ENCODE measurements at regions not wholly inside any gene's neighbourhood (a gene's known extent, or its start where the extent isn't known, plus 50 kb on each side); places are given as distances from the start of the nearest gene placed in this dataset.
A peak's percentile ranks its signal among the peaks of the same experiment; 100 is the strongest.

DNA sequence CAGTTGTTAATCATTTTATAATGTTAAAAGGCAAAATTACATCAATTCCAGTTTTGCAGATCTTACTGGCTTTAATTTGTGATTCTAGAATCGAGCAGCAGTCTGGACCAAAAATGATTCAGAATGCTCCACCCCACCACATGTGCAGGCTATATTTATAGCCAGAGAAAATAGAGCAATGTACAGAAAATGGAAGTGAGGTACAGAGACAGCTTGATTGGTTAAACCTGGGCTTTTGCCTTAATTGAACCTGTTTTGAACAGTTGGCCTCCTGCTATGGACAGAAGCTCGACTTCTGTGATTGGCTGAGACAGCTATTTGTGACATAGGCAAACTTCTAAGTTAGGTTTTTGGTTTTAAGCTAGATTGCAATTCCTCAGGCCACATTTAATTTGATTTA is 607.4 kb upstream of the MIR17HG start:
- no peak for DNase-seq

DNA sequence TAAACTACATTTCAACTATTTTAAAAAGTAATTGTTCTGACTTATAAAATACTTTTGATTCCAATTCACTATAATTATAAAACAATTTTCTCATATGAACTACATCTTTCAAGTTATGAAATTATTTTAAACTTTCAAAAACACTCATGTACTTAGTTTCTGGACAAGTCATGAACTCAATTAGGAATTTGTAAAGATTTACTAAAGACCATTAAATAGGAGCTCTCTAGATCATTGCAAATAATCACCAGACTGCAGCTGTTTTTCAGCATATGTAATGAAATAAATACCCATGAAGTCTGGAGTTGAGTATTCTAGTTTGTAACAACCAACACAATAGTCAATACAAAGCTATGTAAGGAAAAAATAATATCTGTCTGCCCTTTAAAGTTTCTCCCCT is 605.1 kb upstream of the MIR17HG start:
- DNase-seq = no peak

DNA sequence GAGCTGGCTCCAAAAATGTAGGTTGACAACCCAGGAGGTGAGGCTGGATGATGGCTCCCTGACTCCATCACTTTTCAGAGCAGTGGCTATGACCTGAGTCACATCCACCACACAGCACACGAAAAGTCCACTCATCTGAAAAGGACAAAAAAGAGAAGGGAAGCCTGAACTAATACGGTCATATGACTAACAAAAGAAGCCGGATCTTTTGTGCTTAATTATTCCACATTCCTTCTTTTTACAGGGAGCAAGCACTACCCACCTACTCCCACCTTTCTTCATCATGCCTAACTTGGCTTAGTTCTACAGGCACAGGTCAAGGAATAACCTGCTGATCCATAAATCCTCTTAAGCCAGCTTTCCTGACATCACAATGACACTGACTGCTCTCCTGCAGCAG is 601.3 kb upstream of the MIR17HG start:
- no peak for DNase-seq

DNA sequence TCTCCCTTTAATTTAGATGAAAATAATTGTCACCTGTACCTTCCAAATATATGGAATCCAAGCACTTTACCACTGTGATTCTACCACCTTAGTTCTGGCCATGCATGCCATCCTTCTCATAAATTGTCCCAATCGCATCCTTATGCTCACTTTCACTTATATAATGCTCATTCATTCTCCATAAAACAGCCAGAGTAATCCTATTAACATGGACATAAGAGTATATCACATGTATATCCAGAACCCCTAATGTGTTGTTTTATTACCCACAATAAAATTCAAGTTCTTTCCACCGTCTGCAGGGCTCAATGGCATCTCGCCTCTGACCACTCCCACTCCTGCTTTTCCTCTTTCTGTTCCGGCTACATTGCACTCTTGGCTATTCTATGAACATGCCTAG is 597.5 kb upstream of the MIR17HG start:
- DNase-seq = no peak

DNA sequence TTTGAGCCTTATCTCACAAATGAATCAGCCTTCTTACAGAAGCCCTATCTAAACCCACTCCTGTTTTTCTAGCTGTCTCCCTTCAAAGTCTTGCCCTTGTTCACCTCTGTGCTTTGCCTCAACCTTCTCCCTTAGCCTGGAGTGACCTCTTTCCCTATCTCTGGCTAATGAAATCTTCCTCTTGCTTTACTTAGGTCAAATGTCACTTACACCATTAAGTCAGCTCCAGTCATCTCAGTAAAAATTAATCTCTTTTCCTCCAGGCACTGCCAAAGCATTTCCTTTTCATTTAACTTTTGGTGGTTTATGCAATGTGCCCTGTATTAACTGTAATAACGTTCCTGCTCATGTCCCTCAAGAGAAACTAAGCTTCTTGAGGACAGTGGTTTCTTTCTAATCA is 596.5 kb upstream of the MIR17HG start:
- DNase-seq = no peak

DNA sequence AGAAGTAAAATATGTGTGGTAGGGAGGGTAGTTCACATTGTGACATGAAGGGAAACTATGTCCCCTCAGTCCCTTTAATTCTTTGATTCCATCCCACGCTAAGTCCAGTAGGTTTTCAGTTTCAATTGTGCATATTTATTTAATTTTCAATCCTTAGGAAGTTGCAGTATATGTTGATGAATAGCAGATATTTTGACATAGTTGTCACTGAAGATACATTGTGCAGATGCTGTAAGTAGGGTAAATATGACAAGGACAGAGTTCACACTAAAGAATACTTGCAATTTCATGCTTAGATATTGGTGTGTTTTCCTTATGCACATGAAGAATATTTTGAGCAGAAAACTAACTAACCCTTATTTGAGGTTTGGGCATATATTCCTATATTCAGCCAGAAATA is 595.4 kb upstream of the MIR17HG start:
- DNase-seq = no peak

DNA sequence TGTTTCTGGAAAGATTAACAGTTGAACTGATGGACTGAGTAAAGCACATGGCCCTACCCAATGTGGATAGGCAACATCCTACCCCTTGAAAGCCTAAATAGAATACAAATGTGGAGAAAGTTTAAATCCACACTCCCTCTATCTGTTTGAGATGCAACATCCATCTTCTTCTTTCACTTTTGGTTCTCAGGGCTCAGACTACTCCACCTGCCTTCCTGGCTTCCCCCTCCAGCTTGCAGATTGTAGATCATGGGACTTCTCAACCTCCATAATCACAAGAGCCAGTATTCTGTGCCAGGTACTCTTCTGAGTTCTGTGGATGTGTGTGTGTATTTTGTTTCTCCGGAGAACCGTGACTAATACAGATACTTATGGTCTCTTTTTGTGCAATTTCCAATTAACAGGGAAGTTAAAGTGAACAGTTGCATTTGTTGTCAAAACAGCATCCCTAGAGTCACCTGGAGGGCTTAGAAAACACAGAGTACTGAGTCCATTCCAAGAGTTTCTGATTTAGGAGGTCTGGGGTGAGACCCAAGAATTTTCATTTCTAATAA is 590.3 kb upstream of the MIR17HG start:
- DNase-seq = no peak

DNA sequence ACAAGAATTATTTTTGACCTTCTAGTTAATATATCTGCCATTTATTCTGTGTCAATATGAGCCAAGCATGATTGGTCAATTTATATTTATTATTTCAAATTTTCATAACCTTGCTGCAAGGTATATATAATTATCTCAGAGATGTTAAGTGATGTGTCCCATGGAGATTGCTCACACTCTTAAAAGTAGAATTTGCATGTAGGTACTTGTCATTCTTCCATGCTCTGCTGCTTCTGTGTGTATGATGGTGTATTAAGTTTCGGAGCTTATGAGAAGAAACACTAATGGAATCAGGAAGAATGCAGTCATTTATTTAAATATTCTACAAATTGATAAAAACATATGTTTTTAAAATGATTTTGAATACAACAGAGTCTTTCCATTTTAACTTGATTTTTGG is 586.8 kb upstream of the MIR17HG start:
- DNase-seq = no peak

DNA sequence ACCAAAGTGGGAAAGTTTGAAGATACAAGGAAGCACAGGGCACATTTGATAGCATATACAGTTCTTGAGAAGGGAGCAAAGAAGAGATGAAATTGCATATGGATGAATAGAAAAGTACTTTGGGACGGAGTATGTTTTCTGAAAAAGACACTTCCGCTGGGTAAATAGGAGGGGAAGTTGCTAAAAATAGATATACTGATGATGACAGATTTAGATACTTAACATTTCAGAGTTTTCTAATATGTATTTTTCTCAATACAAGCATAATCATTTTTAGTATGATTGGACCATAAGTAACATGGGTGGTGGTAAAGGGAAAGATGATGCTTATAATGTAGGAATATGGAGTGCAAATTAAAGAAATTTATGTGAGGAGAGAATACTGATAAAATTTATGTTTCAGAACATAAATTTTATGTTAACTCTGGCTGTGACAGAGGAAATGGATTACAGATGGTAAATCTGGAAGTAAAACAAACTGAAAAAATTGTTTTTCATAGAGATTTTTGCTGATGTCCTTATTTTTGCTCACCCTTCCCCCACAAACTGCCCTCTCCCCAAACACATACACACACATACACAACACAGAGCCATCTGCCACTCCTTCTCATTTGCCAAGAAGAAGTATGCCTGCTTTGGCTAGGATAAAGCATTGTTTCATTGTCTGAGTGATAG is 583.9 kb upstream of the MIR17HG start:
- no peak for DNase-seq

DNA sequence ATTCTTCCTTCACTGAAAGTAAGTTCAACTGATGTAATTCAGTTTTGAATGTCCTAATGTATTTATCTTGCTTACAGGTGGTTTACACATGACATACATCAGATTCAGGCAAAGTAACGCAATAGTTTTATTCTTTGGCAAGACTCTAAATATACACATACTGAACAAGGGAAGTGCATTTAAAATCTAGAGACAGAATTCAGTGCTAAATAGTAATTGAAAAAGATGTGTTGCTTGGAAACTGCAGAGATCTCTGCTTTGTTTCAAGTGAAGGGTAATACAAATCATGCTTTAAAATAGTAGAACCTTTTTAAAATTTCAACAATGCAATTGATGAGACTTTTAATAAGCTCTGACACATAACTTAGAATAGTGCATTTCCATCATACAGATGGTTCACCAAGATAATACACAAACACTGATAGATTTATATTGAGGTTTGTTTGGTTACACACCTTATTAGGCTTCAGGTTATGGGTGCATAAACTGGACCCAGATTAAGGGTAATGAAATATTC is 581.0 kb upstream of the MIR17HG start:
- no peak for DNase-seq

DNA sequence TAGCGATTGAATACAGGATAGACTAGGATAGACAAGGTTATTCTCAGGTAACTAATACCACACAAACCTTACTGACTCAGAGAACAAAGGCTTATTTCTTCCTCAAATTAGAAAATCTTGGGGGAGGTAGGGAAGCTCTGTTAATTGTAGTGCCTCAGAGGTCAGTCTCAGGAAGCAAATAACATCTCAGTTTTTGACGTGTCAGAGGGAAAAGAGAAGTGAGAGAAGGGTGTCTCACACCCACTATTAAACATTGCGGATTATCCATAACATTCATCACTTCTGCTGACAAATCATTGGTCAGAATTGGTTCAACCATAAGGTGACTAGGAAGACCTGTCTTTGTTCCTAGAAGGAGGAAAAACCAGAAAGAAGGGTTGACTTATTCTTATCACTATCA is 579.4 kb upstream of the MIR17HG start:
- DNase-seq = no peak

DNA sequence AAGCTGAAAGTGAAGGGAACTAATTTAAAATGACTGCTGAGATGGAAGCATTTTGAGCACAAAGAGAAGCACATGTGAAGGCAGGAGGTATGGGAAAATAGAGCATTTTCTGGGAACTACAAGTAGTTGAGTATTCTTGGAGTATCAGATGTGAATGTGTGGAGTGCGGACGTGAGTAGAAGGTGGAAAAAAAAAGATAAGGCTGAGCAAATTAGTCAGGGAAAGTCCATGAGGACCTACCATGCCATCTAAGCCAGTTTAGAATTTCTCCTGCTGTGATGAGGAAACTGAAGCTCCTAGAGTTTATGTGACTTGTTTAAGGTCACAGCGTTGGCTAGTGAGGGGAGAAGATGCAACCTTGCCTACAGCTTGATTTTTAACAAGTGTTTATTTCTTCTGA is 578.1 kb upstream of the MIR17HG start:
- DNase-seq = no peak

DNA sequence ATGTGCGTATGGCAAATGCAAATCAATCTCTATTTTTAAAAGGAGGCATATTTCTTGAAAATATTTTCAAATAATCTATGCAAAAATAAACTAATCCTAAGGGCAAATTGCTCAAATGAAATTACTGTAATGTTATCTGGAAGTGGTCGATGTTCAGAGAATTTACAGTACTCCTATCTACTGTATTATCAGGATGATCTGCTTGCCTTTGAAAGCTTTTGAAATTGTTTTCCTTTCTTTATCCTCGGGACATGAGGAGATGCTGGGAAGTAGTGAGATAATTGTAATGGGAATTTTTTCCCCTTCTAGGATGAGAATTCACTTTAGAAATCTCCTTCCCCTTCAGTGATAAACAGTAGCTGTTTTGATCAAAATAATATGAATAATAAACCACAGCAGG is 577.2 kb upstream of the MIR17HG start:
- DNase-seq = no peak

DNA sequence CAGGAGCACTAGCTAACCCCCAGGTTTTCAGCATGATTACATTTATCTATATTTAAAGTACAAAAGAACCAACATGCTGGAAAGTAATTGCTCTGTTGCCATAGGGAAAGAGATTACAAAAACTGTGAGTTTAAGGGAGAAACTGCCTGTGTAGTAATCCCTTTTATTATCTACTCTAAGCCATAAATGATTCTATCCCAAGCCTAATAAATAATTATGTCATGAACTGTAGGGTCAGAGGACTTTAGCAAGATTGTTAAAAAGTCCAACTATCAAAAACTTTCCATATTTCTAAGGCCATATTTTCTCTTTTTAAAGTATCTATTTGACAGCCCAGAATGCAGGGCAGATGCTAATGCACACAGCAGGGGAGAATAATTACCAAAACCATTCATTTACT is 573.8 kb upstream of the MIR17HG start:
- no peak for DNase-seq

DNA sequence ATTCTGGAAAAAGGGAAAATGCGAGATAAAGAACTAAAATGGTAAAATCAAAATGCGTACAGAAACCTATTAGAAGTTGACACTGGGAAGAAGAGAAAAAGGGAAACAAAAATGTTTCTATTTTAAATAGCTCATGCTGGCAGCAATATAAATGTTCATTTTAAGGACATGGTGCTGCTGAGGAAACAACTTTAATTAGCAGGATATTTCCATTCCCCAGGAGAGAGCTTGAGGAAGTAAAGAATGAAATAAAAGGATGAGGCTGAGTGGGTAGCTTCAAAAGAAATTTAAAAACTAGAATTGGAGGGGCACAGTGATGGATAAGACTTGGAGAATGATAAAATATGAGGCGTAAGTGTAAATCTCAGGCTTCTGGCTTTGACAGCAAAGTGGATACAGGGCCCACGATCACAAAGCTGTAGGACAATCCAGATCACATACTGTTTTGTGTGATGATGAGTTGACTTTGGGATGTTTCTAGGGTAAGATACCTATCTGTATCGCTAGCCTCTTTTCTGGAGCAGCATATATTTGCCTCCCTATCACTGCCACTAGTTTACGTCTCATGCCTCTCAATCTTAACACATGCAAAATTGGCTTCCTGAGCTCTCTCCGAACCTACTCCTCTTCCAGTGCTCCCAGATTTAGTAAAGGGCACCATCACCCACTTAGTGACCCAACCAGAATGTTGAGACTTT is 571.3 kb upstream of the MIR17HG start:
- no peak for DNase-seq

DNA sequence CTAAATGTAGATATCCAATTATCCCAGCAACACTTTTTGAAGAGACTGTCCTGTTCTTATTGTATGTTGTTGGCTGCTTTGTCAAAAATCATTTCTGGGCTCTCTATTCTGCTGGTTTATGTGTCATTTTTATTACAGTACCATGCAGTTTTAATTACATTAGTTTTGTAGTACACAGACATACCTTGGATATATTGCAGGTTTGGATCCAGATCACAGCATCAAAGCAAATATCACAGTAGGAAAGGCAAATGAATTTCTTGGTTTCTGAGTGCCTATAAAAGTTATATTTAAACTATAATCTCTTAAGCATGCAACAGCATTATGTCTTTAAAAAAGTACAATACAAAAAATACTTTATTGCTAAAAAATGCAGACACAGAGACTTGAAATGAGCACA is 564.2 kb upstream of the MIR17HG start:
- DNase-seq = no peak

DNA sequence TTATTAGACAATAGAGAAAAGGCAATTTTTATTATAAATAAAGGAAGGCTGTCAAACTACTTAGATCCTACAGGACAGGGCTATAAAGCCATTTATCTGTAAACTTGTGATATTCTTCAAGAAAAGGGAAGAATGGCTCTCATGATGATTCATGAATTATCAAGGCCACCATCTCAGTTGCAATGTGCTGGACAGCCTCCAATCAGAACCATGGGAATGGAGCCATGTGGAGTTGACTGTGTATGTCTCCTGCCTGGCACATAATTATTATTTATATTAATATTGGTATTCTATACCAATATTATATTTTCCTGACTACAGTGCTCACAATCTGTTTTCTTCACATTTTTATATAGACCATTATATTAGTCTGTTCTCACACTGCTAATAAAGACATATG is 560.5 kb upstream of the MIR17HG start:
- DNase-seq = no peak

DNA sequence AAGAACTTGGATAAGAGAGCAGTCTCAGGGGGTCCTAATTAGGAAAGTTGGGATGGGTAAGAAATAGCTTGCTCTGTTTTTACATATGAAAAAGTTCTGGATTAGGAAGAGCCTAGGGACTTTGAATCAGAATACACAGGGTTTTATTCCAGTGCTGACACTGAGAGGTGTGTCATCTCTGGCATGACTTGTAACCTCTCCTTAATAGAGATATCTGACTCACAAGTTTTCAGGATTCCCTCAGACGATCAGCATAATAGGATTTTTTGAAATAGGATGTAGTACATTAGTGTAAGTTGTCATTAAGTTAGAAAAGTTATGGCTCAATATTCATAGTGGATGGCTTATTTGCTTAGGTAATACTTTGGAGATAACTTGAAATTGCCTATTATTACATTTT is 555.2 kb upstream of the MIR17HG start:
- DNase-seq = no peak

DNA sequence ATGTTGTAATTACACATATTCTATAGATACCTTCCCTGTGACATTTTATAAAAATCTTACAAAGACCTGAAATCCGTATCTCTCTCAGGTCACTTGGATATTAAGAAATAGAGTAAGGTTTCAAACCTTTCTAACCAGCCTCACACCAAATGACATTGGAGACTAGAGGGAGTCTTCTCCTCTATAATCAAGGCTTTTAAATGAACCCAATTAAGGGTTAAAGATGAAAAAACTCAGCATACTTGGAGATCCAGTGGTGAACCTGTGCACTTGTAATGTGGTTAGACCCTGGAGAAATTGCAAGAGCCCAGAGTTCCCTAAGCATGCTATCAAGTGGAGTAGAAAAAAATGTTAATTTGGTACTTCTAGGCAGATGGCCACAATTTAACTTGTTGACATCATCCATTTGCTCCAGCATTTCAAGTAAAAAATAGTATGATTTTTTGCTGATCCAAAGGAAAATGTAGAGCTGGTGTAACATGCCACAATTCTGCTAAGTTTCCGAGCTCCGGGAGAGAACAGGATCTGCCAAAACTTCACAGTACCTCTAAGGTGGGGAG is 554.1 kb upstream of the MIR17HG start:
- no peak for DNase-seq

DNA sequence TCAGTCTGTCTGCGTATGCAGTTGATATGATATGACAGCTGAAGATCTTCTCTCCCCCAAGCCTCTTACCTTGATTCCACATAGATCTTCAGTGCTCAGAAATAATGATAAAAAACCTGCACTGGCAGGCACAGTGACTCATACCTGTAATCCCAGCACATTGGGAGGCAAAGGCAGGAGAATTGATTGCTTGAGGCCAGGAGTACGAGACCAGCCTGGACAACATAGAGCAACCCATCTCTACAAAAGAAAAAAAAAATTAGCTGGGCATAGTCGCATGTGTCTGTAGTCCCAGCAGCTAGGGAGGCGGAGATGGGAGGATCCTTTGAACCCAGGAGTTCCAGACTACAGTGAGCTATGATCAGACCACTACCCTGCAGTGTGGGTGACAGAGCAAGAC is 551.0 kb upstream of the MIR17HG start:
- DNase-seq = no peak

DNA sequence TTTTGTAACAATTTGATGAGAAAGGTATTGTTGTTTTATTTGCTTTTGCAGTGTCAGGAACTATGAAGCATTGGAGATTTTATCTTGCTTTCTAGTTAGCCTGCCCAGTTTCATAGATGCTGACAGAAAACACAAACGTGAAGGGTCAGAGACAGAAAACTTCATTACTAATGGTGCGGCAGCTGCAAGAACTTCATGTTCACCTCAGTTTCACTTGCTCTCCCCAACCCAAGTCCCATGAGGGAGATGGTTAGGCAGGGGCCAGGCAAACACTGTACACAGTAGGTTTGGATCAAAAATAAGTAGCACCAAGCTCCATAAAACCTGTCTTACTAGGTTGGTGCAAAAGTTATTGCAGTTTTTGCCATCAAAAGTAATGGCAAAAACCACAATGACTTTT is 550.2 kb upstream of the MIR17HG start:
- DNase-seq = no peak

DNA sequence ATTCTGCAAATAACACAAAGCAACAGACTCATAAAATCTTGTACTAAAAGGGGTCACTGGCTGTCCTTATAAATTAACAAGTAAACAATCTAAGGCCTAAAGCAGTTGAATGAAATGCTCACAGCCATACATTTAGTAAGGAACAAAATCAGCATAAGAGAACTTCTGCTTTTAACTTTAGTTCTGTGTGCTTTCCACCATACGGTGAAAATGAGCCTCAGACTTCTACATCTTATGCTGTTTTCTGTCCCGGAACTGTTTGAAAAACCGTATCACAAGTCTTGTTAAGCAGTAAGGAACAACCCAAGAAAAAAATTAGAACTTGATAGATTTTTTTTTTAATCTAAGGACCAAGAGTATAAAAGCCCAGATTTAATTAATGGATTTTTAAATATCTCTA is 549.1 kb upstream of the MIR17HG start:
- no peak for DNase-seq

DNA sequence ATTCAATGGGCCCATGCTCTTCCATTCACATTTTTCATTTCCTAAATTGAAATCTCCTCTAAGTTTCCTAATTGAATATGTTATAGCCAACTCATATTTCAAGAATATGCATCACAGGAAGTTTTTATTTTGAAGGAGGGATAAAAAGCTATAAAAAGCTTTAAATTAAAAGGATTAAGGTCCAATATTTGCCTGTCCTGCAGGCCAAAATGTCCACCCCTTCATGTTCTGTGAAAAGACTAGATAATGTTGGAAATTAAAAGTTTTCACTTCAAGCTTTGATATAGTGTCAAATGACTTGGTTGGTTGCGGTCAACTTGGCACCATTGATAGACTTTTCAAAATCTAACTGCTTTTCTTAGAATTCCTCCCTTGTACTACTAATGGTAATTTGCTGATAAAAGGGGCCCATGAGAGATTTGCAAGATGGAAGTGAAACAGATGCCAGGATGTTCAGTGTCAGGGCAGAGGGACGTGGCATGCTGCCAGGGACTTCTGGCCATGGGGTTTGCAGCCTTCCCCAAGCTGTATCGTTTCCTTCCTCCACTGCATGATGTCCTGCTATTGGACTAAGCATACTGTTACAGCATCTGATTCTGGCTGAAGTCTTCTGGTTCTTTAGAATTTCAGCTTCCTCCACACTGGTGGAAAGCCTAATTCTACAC is 547.3 kb upstream of the MIR17HG start:
- DNase-seq = peak; percentile 86

DNA sequence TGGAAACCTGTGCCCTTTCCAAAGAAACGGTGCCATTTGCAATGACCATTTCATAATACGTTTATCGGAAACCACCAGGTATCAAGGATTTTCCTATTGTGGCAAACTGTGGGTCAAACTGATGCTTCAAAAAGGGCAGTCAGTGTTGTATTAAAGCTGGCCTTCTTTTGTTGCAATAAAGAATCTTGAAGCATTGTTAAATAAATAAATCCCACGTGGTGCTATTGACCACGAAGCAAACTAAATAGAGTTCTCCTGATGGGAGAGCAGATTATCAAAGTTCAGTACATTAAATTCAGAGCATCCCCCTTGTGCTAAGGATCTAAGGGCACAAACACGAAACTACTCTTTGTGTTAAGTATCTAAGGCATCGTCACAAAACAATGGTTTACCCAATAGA is 545.9 kb upstream of the MIR17HG start:
- DNase-seq = no peak
